ENCODE measurements at regions not wholly inside any gene's neighbourhood (a gene's known extent, or its start where the extent isn't known, plus 50 kb on each side); places are given as distances from the start of the nearest gene placed in this dataset.
"Not testable (repeated sequence)": the region's sequence is repeated elsewhere in the genome, so short reads cannot be mapped to it uniquely, and the experiment has no call there.

- no peak for DNase-seq (ENCODE audit: low read depth)
Observed at GRCh38 chr9:115466756-115467155, 348.8 kb upstream of the TNC start.

- DNase-seq (ENCODE audit: low read depth), result no peak
Observed at GRCh38 chr9:115469841-115470240, 351.9 kb upstream of the TNC start.

GRCh38 chr9:115473032-115473431, 355.1 kb upstream of the TNC start:
- not testable (repeated sequence) for DNase-seq (ENCODE audit: low read depth)

GRCh38 chr9:115481769-115482168, 363.8 kb upstream of the TNC start:
- DNase-seq (ENCODE audit: low read depth), result no peak

GRCh38 chr9:115482747-115483146, 364.8 kb upstream of the TNC start:
- no peak for DNase-seq (ENCODE audit: low read depth)

GRCh38 chr9:115492869-115493268, 374.9 kb upstream of the TNC start:
- no peak for DNase-seq (ENCODE audit: low read depth)

GRCh38 chr9:115494393-115494792, 376.4 kb upstream of the TNC start:
- no peak for DNase-seq (ENCODE audit: low read depth)

GRCh38 chr9:115495052-115495635, 377.2 kb upstream of the TNC start:
- DNase-seq (ENCODE audit: low read depth), result no peak

GRCh38 chr9:115495836-115496235, 377.9 kb upstream of the TNC start:
- no peak for DNase-seq (ENCODE audit: low read depth)

GRCh38 chr9:115498303-115498702, 380.3 kb upstream of the TNC start:
- no peak for DNase-seq (ENCODE audit: low read depth)

GRCh38 chr9:115507148-115507547, 389.2 kb upstream of the TNC start:
- no peak for DNase-seq (ENCODE audit: low read depth)

- DNase-seq (ENCODE audit: low read depth), result no peak
Observed at GRCh38 chr9:115513148-115513547, 395.2 kb upstream of the TNC start.

- no peak for DNase-seq (ENCODE audit: low read depth)
Observed at GRCh38 chr9:115514454-115514853, 396.5 kb upstream of the TNC start.

- no peak for DNase-seq (ENCODE audit: low read depth)
Observed at GRCh38 chr9:115517335-115518075, 399.5 kb upstream of the TNC start.

- DNase-seq (ENCODE audit: low read depth), result no peak
Observed at GRCh38 chr9:115520646-115521045, 402.7 kb upstream of the TNC start.

- DNase-seq (ENCODE audit: low read depth), result no peak
Observed at GRCh38 chr9:115522912-115523311, 405.0 kb upstream of the TNC start.

- DNase-seq (ENCODE audit: low read depth), result peak; percentile 7
Observed at GRCh38 chr9:115524453-115525059, 406.6 kb upstream of the TNC start.

- DNase-seq (ENCODE audit: low read depth), result no peak
Observed at GRCh38 chr9:115525111-115526058, 407.4 kb upstream of the TNC start.

- no peak for DNase-seq (ENCODE audit: low read depth)
Observed at GRCh38 chr9:115531410-115532125, 413.6 kb upstream of the TNC start.

- no peak for DNase-seq (ENCODE audit: low read depth)
Observed at GRCh38 chr9:115533511-115533910, 415.6 kb upstream of the TNC start.

GRCh38 chr9:115540091-115540490, 422.1 kb upstream of the TNC start:
- no peak for DNase-seq (ENCODE audit: low read depth)

- DNase-seq (ENCODE audit: low read depth), result no peak
Observed at GRCh38 chr9:115543511-115543910, 425.6 kb upstream of the TNC start.
